ENCODE measurements at regions not wholly inside any gene's neighbourhood (a gene's known extent, or its start where the extent isn't known, plus 50 kb on each side); places are given as distances from the start of the nearest gene placed in this dataset.

- H3K4me3 ChIP-seq (ENCODE audit: severe bottlenecking), result no peak overlapping the region
- ATAC-seq (ENCODE audit: low read depth), result no peak
- peaks cover 3% of the 10 kb centered on the region for H3K27me3 ChIP-seq (ENCODE audit: insufficient read depth, poor library complexity, severe bottlenecking)
- no peaks in the 10 kb centered on the region for H3K9me3 ChIP-seq (ENCODE audit: severe bottlenecking)
- TF ChIP-seq CTCF (IDR thresholded peaks at IDR 0.05; ENCODE audit: poor library complexity, severe bottlenecking), result no peak
- no peak overlapping the region for H3K27ac ChIP-seq (ENCODE audit: poor library complexity, severe bottlenecking)
- H3K4me1 ChIP-seq (ENCODE audit: insufficient read depth, poor library complexity, severe bottlenecking), result no peaks in the 10 kb centered on the region
- no peaks in the 10 kb centered on the region for H3K36me3 ChIP-seq (ENCODE audit: low read depth)
- DNase-seq (ENCODE audit: low spot score), result no peak
Measured at GRCh38 chr2:223368481-223368880, 233.7 kb downstream of the SCG2 start.

- no peak overlapping the region for H3K4me3 ChIP-seq (ENCODE audit: severe bottlenecking)
- H3K27me3 ChIP-seq (ENCODE audit: insufficient read depth, poor library complexity, severe bottlenecking), result no peaks in the 10 kb centered on the region
- ATAC-seq (ENCODE audit: low read depth) (no peak), DNase-seq (ENCODE audit: low spot score) (no peak)
- no peaks in the 10 kb centered on the region for H3K4me1 ChIP-seq (ENCODE audit: insufficient read depth, poor library complexity, severe bottlenecking)
- no peaks in the 10 kb centered on the region for H3K9me3 ChIP-seq (ENCODE audit: severe bottlenecking)
- H3K36me3 ChIP-seq (ENCODE audit: low read depth), result no peaks in the 10 kb centered on the region
- no peak overlapping the region for H3K27ac ChIP-seq (ENCODE audit: poor library complexity, severe bottlenecking)
- no peak for TF ChIP-seq CTCF (IDR thresholded peaks at IDR 0.05; ENCODE audit: poor library complexity, severe bottlenecking)
Measured at GRCh38 chr2:223369889-223370288, 232.3 kb downstream of the SCG2 start.

GRCh38 chr2:223383315-223383714, 218.8 kb downstream of the SCG2 start:
- no peak for ATAC-seq (ENCODE audit: low read depth)
- H3K4me1 ChIP-seq (ENCODE audit: insufficient read depth, poor library complexity, severe bottlenecking), result no peaks in the 10 kb centered on the region
- no peak overlapping the region for H3K4me3 ChIP-seq (ENCODE audit: severe bottlenecking)
- no peak for DNase-seq (ENCODE audit: low spot score)
- no peak overlapping the region for H3K27ac ChIP-seq (ENCODE audit: poor library complexity, severe bottlenecking)
- no peaks in the 10 kb centered on the region for H3K36me3 ChIP-seq (ENCODE audit: low read depth)
- TF ChIP-seq CTCF (IDR thresholded peaks at IDR 0.05; ENCODE audit: poor library complexity, severe bottlenecking), result no peak
- no peaks in the 10 kb centered on the region for H3K27me3 ChIP-seq (ENCODE audit: insufficient read depth, poor library complexity, severe bottlenecking)
- H3K9me3 ChIP-seq (ENCODE audit: severe bottlenecking), result no peaks in the 10 kb centered on the region

- H3K4me1 ChIP-seq (ENCODE audit: insufficient read depth, poor library complexity, severe bottlenecking), result no peaks in the 10 kb centered on the region
- no peak overlapping the region for H3K4me3 ChIP-seq (ENCODE audit: severe bottlenecking)
- no peaks in the 10 kb centered on the region for H3K27me3 ChIP-seq (ENCODE audit: insufficient read depth, poor library complexity, severe bottlenecking)
- DNase-seq (ENCODE audit: low spot score) (no peak), ATAC-seq (ENCODE audit: low read depth) (no peak)
- H3K27ac ChIP-seq (ENCODE audit: poor library complexity, severe bottlenecking), result no peak overlapping the region
- H3K36me3 ChIP-seq (ENCODE audit: low read depth), result no peaks in the 10 kb centered on the region
- H3K9me3 ChIP-seq (ENCODE audit: severe bottlenecking), result no peaks in the 10 kb centered on the region
- no peak for TF ChIP-seq CTCF (IDR thresholded peaks at IDR 0.05; ENCODE audit: poor library complexity, severe bottlenecking)
Measured at GRCh38 chr2:223386189-223386588, 216.0 kb downstream of the SCG2 start.

- H3K36me3 ChIP-seq (ENCODE audit: low read depth), result no peaks in the 10 kb centered on the region
- ATAC-seq (ENCODE audit: low read depth), result no peak
- H3K27me3 ChIP-seq (ENCODE audit: insufficient read depth, poor library complexity, severe bottlenecking), result no peaks in the 10 kb centered on the region
- no peak for TF ChIP-seq CTCF (IDR thresholded peaks at IDR 0.05; ENCODE audit: poor library complexity, severe bottlenecking)
- H3K4me3 ChIP-seq (ENCODE audit: severe bottlenecking), result no peak overlapping the region
- H3K27ac ChIP-seq (ENCODE audit: poor library complexity, severe bottlenecking), result no peak overlapping the region
- DNase-seq (ENCODE audit: low spot score), result no peak
- H3K9me3 ChIP-seq (ENCODE audit: severe bottlenecking), result no peaks in the 10 kb centered on the region
- H3K4me1 ChIP-seq (ENCODE audit: insufficient read depth, poor library complexity, severe bottlenecking), result no peaks in the 10 kb centered on the region
Measured at GRCh38 chr2:223386984-223387383, 215.2 kb downstream of the SCG2 start.

Data from RWPE2 (cell line).